Lung (tissue), 11 donors: ENCODE measurements at regions not wholly inside any gene's neighbourhood (a gene's known extent, or its start where the extent isn't known, plus 50 kb on each side); places are given as distances from the start of the nearest gene placed in this dataset.

Source experiments
- ATAC-seq: fragments of 200-7000 bp; cut with Tn5 transposase; one replicate; pipeline ENCODE4 v1.9.1; 2020; ENCODE audit warnings: moderate number of reproducible peaks; ENCODE audit not compliant: insufficient read depth, low FRiP score
- DNase-seq, 3 donors: peaks; one replicate each; pipeline ENCODE4 v3.0.0-alpha.2; 2013 to 2017
- H3K27ac ChIP-seq, 2 donors: one replicate each; pipeline ENCODE4 v1.5.1; 2013; ENCODE audit warnings: mild to moderate bottlenecking in 2 of 2, moderate library complexity in 2 of 2, control low read depth in 1 of 2, inconsistent platforms in 1 of 2, low read depth in 1 of 2, low read length in 1 of 2
- H3K27me3 ChIP-seq, 3 donors: one replicate each; pipeline ENCODE4 v1.5.1; 2013; ENCODE audit warnings: low read length in 2 of 3; ENCODE audit not compliant: control insufficient read depth in 3 of 3, insufficient read depth in 3 of 3
- H3K36me3 ChIP-seq, 4 donors: one replicate each; pipeline ENCODE4 v1.5.1; 2013; ENCODE audit warnings: low read length in 4 of 4, mild to moderate bottlenecking in 1 of 4, moderate library complexity in 1 of 4; ENCODE audit not compliant: control insufficient read depth in 4 of 4, insufficient read depth in 4 of 4
- H3K4me1 ChIP-seq, 5 donors: one replicate each; pipeline ENCODE4 v1.5.1; 2013; ENCODE audit warnings: low read length in 5 of 5, mild to moderate bottlenecking in 2 of 5, moderate library complexity in 1 of 5; ENCODE audit not compliant: control insufficient read depth in 5 of 5, insufficient read depth in 5 of 5
- H3K4me3 ChIP-seq: one replicate; pipeline ENCODE4 v1.5.1; 2013; ENCODE audit warnings: mild to moderate bottlenecking, control low read depth, moderate library complexity
- H3K9ac ChIP-seq, 2 donors: one replicate each; pipeline ENCODE4 v1.5.1; 2013; ENCODE audit warnings: low read length in 2 of 2, control low read depth in 1 of 2; ENCODE audit not compliant: insufficient read depth in 1 of 2
- H3K9me3 ChIP-seq, 4 donors: one replicate each; pipeline ENCODE4 v1.5.1; 2013; ENCODE audit warnings: low read length in 3 of 4, mild to moderate bottlenecking in 1 of 4, moderate library complexity in 1 of 4; ENCODE audit not compliant: control insufficient read depth in 4 of 4, insufficient read depth in 3 of 4
- WGBS, 2 donors: extraction: QIAGEN DNeasy Blood & Tissue Kit; methylation state at CpG; one replicate each; pipeline ENCODE4 v1.1.7; 2013; 5-methylcytosine and 5-hydroxymethylcytosine counted together
- TF ChIP-seq, protein P1 (sequence below): IDR thresholded peaks from 2 replicates; pipeline ENCODE4 v1.5.1; 2012; ENCODE audit warnings: mild to moderate bottlenecking; ENCODE audit errors: control extremely low read depth, extremely low read depth
- donor health status: control.
- donor health status: control.
- donor health status: Bipolar disorder and iron deficiency.
- donor health status: healthy.
- donor health status: DM: yes; HTN: yes; CAD: no.

- ATAC-seq (no peak), DNase-seq (no peak)
- H3K4me3 ChIP-seq, result no peak overlapping the region
- H3K27me3 ChIP-seq, result no peaks in the 10 kb centered on the region
- WGBS, 2 donors, result 79% methylated on average over 4 of the region's 4 CpGs
- TF ChIP-seq, protein P1, sequence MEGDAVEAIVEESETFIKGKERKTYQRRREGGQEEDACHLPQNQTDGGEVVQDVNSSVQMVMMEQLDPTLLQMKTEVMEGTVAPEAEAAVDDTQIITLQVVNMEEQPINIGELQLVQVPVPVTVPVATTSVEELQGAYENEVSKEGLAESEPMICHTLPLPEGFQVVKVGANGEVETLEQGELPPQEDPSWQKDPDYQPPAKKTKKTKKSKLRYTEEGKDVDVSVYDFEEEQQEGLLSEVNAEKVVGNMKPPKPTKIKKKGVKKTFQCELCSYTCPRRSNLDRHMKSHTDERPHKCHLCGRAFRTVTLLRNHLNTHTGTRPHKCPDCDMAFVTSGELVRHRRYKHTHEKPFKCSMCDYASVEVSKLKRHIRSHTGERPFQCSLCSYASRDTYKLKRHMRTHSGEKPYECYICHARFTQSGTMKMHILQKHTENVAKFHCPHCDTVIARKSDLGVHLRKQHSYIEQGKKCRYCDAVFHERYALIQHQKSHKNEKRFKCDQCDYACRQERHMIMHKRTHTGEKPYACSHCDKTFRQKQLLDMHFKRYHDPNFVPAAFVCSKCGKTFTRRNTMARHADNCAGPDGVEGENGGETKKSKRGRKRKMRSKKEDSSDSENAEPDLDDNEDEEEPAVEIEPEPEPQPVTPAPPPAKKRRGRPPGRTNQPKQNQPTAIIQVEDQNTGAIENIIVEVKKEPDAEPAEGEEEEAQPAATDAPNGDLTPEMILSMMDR, result no peak
- no peak overlapping the region for H3K27ac ChIP-seq
- H3K36me3 ChIP-seq, result no peaks in the 10 kb centered on the region
- H3K4me1 ChIP-seq, result no peaks in the 10 kb centered on the region
- H3K9ac ChIP-seq, result no peak overlapping the region
- peaks cover 0 to 1% (median 0%) of the 10 kb centered on the region in 4 donors for H3K9me3 ChIP-seq
These were observed 577.8 kb downstream of the ETNK1 start for GRCh38 chr12:23202728-23203127.

DNA sequence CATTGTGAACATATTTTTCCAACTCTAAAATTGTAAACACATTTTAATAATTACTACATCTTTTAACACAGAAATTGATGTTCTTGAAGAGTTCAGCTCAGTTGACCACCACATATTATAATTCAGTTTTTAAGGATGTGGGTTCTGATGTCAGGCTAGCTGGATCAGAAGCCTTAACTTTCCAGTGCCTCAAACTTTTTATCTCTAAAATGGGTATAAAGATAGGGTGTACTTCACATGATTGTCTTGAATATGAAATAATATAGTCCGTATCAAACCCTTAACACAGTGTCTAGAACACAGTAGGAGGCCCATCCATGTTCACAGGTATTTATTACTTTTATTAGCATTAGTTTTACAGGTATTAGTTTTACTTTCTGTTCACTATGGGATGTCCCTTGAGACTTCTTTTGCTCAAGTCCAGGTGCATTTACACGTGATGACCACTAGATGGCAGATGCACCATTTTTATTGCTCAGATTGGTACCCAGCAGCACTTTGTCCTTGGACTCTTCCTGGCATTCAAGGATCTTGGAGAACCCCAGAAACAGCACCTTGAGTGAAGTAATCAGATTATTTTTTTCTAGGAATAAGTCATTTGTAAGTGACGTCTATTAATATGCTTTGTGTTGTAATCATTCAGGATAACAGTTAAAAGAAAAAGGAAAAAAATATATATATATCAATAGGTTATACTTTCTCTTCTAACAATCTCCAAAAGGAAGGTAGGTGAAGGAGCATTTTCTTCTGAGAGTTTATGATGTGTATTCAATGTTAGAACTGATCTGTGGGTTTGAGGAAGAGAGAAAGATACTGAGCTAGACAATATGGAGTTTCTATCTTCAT, 580.2 kb downstream of the ETNK1 start:
- Histone ChIP-seq H3K4me1 (no peaks in the 10 kb centered on the region), H3K9me3 (peaks cover 0 to 1% (median 0%) of the 10 kb centered on the region in 4 donors), H3K27ac (no peak overlapping the region), H3K9ac (no peak overlapping the region), H3K4me3 (no peak overlapping the region), H3K27me3 (no peaks in the 10 kb centered on the region), H3K36me3 (no peaks in the 10 kb centered on the region)
- ATAC-seq, result peak; percentile 69
- TF ChIP-seq, protein P1, result peak; percentile 71
- 9 to 17% methylated on average over 3 of the region's 3 CpGs for WGBS, 2 donors
- peak; percentile 32 to 83 (median 71) for DNase-seq

- no peak overlapping the region for H3K9ac ChIP-seq
- WGBS, 2 donors, result 96 to 97% methylated on average over 2 of the region's 2 CpGs
- no peaks in the 10 kb centered on the region for H3K36me3 ChIP-seq
- TF ChIP-seq, protein P1, result no peak
- H3K4me1 ChIP-seq, result no peaks in the 10 kb centered on the region
- ATAC-seq (no peak), DNase-seq (peak in 1 of 3 donors; percentile 26)
- no peaks in the 10 kb centered on the region for H3K9me3 ChIP-seq
- no peak overlapping the region for H3K4me3 ChIP-seq
- H3K27me3 ChIP-seq, result no peaks in the 10 kb centered on the region
- H3K27ac ChIP-seq, result no peak overlapping the region
These were observed 584.8 kb downstream of the ETNK1 start for GRCh38 chr12:23209793-23210192.
